Activated CD8-positive, alpha-beta T cell treated with anti-CD3 and anti-CD28 coated beads for 36 hours (primary cell): ENCODE measurements at regions not wholly inside any gene's neighbourhood (a gene's known extent, or its start where the extent isn't known, plus 50 kb on each side); places are given as distances from the start of the nearest gene placed in this dataset.

Experiments used
- ATAC-seq: fragments of 200-7000 bp; cut with Tn5 transposase; one replicate; pipeline ENCODE4 v1.10.0; 2021; ENCODE audit warnings: mild to moderate bottlenecking, moderate library complexity
- CTCF ChIA-PET: fragments of 350-600 bp; sonication (Branson Sonifier 250); formaldehyde crosslinking; loops from one replicate; lab custom pipeline; 2021; ENCODE audit warnings: antibody characterized with exemption; lab: Charles Lee
- POLR2A ChIA-PET: fragments of 350-600 bp; sonication (Branson Sonifier 250); formaldehyde crosslinking; loops from one replicate; lab custom pipeline; 2021; ENCODE audit warnings: antibody characterized with exemption; lab: Charles Lee
- DNase-seq: peaks from one replicate; pipeline ENCODE4 v3.0.0-alpha.2; 2020
- H3K27ac Mint-ChIP-seq: one replicate; pipeline ENCODE4 v1.8.0; 2021; ENCODE audit warnings: mild to moderate bottlenecking, mixed read lengths
- H3K27me3 Mint-ChIP-seq: one replicate; pipeline ENCODE4 v1.8.0; 2021; ENCODE audit warnings: mixed read lengths
- H3K36me3 Mint-ChIP-seq: one replicate; pipeline ENCODE4 v1.8.0; 2021; ENCODE audit warnings: low read depth, mixed read lengths
- H3K4me1 Mint-ChIP-seq: one replicate; pipeline ENCODE4 v1.8.0; 2021; ENCODE audit warnings: low read depth, mixed read lengths
- H3K4me3 Mint-ChIP-seq: one replicate; pipeline ENCODE4 v1.8.0; 2021; ENCODE audit warnings: mild to moderate bottlenecking, moderate library complexity, mixed read lengths
- H3K9me3 Mint-ChIP-seq: one replicate; pipeline ENCODE4 v1.8.0; 2021; ENCODE audit warnings: mixed read lengths
- CTCF ChIP-seq: fragments of 200-600 bp; IDR thresholded peaks from one replicate; pipeline ENCODE4 v1.8.0; 2022; ENCODE audit warnings: antibody characterized with exemption, mild to moderate bottlenecking
- intact Hi-C: fragments of 100-400 bp; cut with micrococcal nuclease; formaldehyde crosslinking; loops from one replicate; pipeline ENCODE4 v1.10.0; 2022

DNA sequence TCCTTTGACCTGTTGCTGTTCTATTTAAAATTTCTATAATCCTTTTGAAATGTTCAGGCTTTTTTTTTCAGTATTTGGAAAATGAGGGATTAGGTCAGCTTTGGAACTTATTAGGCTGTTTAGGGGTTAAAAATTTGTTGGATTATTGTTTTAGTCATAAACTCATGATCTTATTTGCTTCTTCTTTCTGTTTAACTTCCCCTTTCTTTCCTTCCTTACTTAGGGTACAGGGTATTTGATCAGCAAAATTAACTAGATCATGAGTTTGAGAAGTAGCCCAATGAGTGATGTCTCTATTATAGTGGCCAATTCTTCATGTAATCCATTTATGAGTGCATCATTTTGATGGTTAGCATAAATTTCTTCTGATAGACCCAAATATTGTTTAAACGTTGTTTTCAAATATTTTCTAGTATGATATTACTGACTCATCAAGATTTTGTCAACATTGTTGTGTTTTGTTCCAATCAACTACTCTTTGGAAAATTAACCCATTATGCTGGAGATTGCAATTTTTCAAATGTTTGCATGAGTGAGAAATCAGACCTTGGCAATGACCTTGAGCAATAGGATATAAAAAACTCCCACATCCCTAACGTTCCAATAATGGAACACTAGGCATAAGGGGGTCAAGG lies 94.4 kb downstream of the OTOR start:
- POLR2A ChIA-PET = no interaction called here
- H3K4me1 Mint-ChIP-seq = no peaks in the 10 kb centered on the region
- no peak for ATAC-seq
- H3K36me3 Mint-ChIP-seq = no peaks in the 10 kb centered on the region
- DNase-seq = no peak
- no peak overlapping the region for H3K4me3 Mint-ChIP-seq
- intact Hi-C loops = no loop called here
- TF ChIP-seq CTCF = no peak
- no peak overlapping the region for H3K27ac Mint-ChIP-seq
- H3K27me3 Mint-ChIP-seq = no peaks in the 10 kb centered on the region
- peaks cover 2% of the 10 kb centered on the region for H3K9me3 Mint-ChIP-seq
- CTCF ChIA-PET = no interaction called here

- Mint-ChIP-seq H3K27me3 (no peaks in the 10 kb centered on the region), H3K4me3 (no peak overlapping the region), H3K27ac (no peak overlapping the region), H3K4me1 (no peaks in the 10 kb centered on the region), H3K9me3 (peaks cover 2% of the 10 kb centered on the region), H3K36me3 (no peaks in the 10 kb centered on the region)
- ChIA-PET CTCF (interaction anchor here (1.9 kb wide), 1 partner anchor 42 kb away, joined by 4 read pairs; no protein-coding TSS in a partner anchor), POLR2A (no interaction called here)
- DNase-seq = no peak
- no peak for ATAC-seq
- intact Hi-C loops = no loop called here
- TF ChIP-seq CTCF = no peak
Observed at GRCh38 chr20:16844406-16844805, 96.2 kb downstream of the OTOR start.

DNA sequence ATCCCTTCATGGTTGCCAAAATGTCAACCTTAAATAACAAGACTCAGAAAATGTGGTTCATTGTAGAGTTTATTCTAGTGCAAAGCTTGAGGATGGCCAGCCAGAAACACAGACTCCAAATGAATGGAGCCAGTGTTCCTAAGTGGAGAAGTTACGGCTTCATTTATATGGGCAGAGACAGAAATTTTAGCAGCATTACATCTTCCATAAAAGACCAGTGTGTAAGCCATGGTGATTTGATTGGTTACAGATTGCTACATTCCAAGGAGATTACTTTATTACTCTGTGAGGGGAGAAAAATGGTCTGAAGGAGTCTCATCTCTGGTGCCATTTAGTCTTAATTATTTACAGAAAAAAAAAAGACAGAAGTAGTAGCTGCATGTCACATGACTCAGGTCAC lies 97.8 kb downstream of the OTOR start:
- ATAC-seq (no peak), DNase-seq (no peak)
- peaks cover 2% of the 10 kb centered on the region for H3K9me3 Mint-ChIP-seq
- CTCF ChIA-PET = no interaction called here
- H3K4me3 Mint-ChIP-seq = no peak overlapping the region
- H3K27me3 Mint-ChIP-seq = no peaks in the 10 kb centered on the region
- POLR2A ChIA-PET = no interaction called here
- no peaks in the 10 kb centered on the region for H3K36me3 Mint-ChIP-seq
- intact Hi-C loops = no loop called here
- no peak overlapping the region for H3K27ac Mint-ChIP-seq
- no peak for TF ChIP-seq CTCF
- H3K4me1 Mint-ChIP-seq = no peaks in the 10 kb centered on the region

DNA sequence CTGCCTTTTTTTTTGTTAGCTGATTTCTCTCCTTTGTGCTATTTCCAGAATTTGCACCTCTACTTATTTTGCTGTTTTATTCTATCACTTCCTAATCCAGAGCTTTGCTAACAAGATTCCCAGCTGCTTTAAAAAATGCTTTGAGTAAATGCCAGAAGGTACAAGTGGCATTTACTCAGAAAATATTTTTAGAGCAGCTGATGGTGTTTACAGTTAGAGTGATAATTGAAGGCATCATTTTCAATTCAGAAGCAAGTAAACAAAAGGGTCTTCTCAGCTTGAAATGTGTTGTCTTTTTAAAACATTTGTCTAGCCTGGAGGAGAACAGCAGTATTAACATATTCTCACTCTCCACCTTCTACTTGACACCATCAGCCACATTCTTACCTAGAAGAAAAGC lies 99.9 kb downstream of the OTOR start:
- Mint-ChIP-seq H3K27me3 (peaks cover 1% of the 10 kb centered on the region), H3K9me3 (peaks cover 2% of the 10 kb centered on the region), H3K4me1 (no peaks in the 10 kb centered on the region), H3K36me3 (no peaks in the 10 kb centered on the region), H3K27ac (no peak overlapping the region), H3K4me3 (no peak overlapping the region)
- ChIA-PET CTCF (interaction anchor here (1.6 kb wide), 1 partner anchor 26 kb away, joined by 5 read pairs; no protein-coding TSS in a partner anchor), POLR2A (no interaction called here)
- TF ChIP-seq CTCF = no peak
- ATAC-seq = no peak
- intact Hi-C loops = no loop called here
- no peak for DNase-seq

DNA sequence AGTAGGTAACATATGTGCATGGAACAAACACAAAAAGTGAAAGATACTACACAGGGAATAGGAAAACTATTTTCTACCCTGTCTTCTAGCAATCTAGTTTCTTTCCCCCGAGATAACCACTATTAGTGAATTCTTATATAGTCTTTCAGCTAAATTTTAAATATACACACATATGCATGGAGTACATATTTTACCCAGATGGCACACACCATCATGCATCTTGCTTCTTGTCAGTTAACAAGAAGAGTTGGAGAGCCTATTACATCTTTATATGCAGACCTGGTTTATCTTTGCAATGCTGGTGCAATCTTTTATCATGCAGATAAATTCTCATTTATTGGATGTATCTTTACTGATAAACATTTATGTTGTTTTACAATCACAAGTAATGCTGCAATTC lies 100.4 kb downstream of the OTOR start:
- TF ChIP-seq CTCF = no peak

More for the DNA sequence above, 100.4 kb downstream of the OTOR start:
- ChIA-PET POLR2A (no interaction called here), CTCF (interaction anchor here (1.6 kb wide), 1 partner anchor 27 kb away, joined by 5 read pairs; no protein-coding TSS in a partner anchor)
- Mint-ChIP-seq H3K27ac (no peak overlapping the region), H3K4me3 (no peak overlapping the region), H3K27me3 (peaks cover 1% of the 10 kb centered on the region), H3K4me1 (no peaks in the 10 kb centered on the region), H3K36me3 (no peaks in the 10 kb centered on the region), H3K9me3 (no peaks in the 10 kb centered on the region)
- DNase-seq (no peak), ATAC-seq (no peak)
- intact Hi-C loops = no loop called here
